Thoracic aorta (tissue), 2 donors: ENCODE measurements at regions not wholly inside any gene's neighbourhood (a gene's known extent, or its start where the extent isn't known, plus 50 kb on each side); places are given as distances from the start of the nearest gene placed in this dataset.

ENCODE experiments used
- ATAC-seq: fragments of 150-250 bp; one replicate; pipeline ENCODE4 v1.8.0; 2017; ENCODE audit warnings: low read depth; ENCODE audit not compliant: insufficient number of reproducible peaks, low FRiP score
- DNase-seq: peaks from one replicate; pipeline ENCODE4 v3.0.0-alpha.2; 2020; ENCODE audit warnings: low spot score
- H3K27ac ChIP-seq, 2 donors: fragments of 200-600 bp; sonication (generic); 1 replicate in 1 of 2; 2 replicates in 1 of 2; pipeline ENCODE4 v1.5.1; 2016; ENCODE audit warnings: mild to moderate bottlenecking in 2 of 2, moderate library complexity in 2 of 2
- H3K27me3 ChIP-seq: fragments of 200-600 bp; sonication (generic); replicated peaks from 2 replicates; pipeline ENCODE4 v1.6.0; 2016; ENCODE audit warnings: mild to moderate bottlenecking; ENCODE audit not compliant: insufficient read depth
- H3K36me3 ChIP-seq: fragments of 200-600 bp; sonication (generic); one replicate; pipeline ENCODE4 v1.5.1; 2016
- H3K4me1 ChIP-seq, 2 donors: fragments of 200-600 bp; sonication (generic); 1 replicate in 1 of 2; 2 replicates in 1 of 2; pipeline versions ENCODE4 v1.5.1 to v1.6.0; 2016; ENCODE audit warnings: low read depth in 2 of 2, mild to moderate bottlenecking in 1 of 2; ENCODE audit not compliant: control insufficient read depth in 1 of 2
- H3K4me3 ChIP-seq: fragments of 200-600 bp; sonication (generic); 2 replicates; pipeline ENCODE4 v1.5.1; 2016; ENCODE audit warnings: mild to moderate bottlenecking
- H3K9me3 ChIP-seq: fragments of 200-600 bp; sonication (generic); 2 replicates; pipeline ENCODE4 v1.5.1; 2016
- TF ChIP-seq, protein P1 (sequence below): fragments of 200-600 bp; sonication (generic); IDR thresholded peaks from one replicate; pipeline ENCODE4 v1.5.1; 2019; ENCODE audit warnings: antibody characterized with exemption

DNA sequence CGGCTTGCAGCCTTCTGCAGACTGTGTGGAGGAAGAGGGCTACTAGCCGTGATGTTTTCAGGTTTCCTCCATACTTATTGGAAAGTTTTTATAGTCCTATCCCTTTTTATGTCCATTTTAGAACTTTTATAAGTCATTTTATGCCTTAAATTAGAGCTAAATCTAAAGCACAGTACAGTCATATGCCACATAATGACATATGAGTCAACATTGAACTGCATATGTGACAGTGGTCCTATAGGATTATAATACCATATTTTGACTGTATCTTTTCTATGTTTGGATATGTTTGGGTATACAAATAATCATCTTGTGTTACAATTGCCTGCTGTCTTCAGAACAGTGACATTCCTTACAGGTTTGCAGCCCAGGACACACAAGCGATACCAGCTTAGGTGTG is 200.2 kb downstream of the SPRY1 start:
- TF ChIP-seq, protein P1, sequence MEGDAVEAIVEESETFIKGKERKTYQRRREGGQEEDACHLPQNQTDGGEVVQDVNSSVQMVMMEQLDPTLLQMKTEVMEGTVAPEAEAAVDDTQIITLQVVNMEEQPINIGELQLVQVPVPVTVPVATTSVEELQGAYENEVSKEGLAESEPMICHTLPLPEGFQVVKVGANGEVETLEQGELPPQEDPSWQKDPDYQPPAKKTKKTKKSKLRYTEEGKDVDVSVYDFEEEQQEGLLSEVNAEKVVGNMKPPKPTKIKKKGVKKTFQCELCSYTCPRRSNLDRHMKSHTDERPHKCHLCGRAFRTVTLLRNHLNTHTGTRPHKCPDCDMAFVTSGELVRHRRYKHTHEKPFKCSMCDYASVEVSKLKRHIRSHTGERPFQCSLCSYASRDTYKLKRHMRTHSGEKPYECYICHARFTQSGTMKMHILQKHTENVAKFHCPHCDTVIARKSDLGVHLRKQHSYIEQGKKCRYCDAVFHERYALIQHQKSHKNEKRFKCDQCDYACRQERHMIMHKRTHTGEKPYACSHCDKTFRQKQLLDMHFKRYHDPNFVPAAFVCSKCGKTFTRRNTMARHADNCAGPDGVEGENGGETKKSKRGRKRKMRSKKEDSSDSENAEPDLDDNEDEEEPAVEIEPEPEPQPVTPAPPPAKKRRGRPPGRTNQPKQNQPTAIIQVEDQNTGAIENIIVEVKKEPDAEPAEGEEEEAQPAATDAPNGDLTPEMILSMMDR: no peak
- Histone ChIP-seq H3K9me3 (no peaks in the 10 kb centered on the region), H3K27ac (no peak overlapping the region), H3K36me3 (no peaks in the 10 kb centered on the region), H3K27me3 (no peaks in the 10 kb centered on the region), H3K4me1 (peaks cover 6 to 12% of the 10 kb centered on the region in 2 donors), H3K4me3 (no peak overlapping the region)
- DNase-seq: no peak
- no peak for ATAC-seq

DNA sequence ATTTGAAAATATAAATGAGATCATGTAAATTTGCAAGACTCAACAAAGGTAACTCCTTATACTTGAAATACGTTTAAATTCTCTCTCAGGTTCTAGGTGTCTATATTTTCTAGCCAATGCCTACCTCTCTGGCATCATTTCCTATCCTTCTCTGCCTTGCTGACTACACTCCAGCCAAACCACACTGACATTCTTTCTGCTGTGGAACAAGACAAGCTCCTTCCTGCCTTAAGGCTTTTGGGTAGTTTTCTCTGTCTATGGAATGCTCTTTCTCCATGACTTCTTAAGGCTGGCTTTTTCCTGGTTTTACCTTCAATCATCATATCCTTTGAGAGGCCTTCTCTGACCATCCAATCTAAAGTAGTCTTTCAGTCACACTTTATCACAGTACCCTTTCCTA is 201.0 kb downstream of the SPRY1 start:
- Histone ChIP-seq H3K9me3 (no peaks in the 10 kb centered on the region), H3K4me1 (peaks cover 4 to 6% of the 10 kb centered on the region in 2 donors), H3K27me3 (no peaks in the 10 kb centered on the region), H3K36me3 (no peaks in the 10 kb centered on the region), H3K4me3 (no peak overlapping the region), H3K27ac (no peak overlapping the region)
- DNase-seq (no peak), ATAC-seq (no peak)
- TF ChIP-seq, protein P1: no peak

DNA sequence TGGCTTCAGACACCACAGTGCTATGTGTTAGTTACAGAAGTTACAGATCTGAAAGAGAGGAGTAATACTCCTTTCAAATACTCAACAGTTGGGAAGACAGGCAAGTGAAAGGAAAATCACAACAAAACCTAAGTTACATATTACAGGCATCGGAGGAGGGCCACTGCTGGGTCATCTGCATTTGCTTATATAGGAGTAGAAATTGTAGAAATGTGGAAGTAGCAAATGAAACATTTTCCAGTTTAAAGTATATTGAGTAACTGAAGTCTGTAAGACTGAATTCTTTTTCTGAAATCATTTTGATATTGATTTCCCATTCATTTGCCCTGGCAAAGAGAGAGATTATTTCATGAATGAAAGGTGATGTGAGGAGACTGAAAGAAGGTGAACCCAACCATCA is 201.7 kb downstream of the SPRY1 start:
- Histone ChIP-seq H3K9me3 (no peaks in the 10 kb centered on the region), H3K4me1 (peaks cover 0 to 4% of the 10 kb centered on the region in 2 donors), H3K27me3 (no peaks in the 10 kb centered on the region), H3K4me3 (no peak overlapping the region), H3K36me3 (no peaks in the 10 kb centered on the region), H3K27ac (no peak overlapping the region)
- TF ChIP-seq, protein P1: no peak
- DNase-seq (no peak), ATAC-seq (no peak)

DNA sequence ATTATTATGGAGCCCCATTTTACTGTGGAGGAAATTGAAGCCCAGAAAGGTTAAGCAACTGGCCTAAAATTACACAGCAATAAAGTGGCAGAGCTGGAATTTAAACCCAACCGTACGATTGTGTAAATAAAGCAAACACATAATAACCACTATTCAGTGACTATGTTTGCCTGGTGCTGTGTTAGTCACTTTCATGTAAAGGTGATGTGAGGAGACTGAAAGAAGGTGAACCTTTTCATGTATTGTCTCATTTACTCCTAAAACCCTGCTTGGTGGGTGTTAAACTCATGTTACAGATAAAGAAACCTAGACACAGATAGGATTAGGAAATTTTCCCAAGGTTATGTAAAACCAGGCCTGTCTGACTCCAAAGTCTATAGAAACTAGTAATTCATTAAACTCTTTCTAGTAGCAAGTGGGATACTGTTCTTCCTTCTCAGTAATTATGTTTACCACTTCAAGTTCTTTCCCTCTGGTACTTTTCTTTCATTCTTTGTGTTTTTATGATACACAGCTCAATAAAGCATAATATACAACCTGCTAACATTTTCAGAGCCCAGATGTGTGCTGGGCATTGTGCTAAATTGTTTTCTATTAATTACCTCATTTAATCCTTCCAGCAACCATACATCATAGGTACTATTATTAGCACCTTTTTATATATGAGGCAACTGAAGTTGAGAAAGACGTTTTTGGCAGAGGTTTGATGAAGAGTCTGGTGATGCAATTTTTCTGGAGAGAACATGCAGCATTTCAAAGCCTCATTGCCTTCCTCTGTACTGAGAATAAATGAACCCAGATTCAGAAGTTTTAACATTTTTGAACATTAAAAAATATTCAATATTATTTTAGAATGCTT is 202.7 kb downstream of the SPRY1 start:
- Histone ChIP-seq H3K36me3 (no peaks in the 10 kb centered on the region), H3K27ac (no peak overlapping the region), H3K4me3 (no peak overlapping the region), H3K4me1 (peaks cover 0 to 4% of the 10 kb centered on the region in 2 donors), H3K9me3 (no peaks in the 10 kb centered on the region), H3K27me3 (no peaks in the 10 kb centered on the region)
- TF ChIP-seq, protein P1: no peak
- no peak for ATAC-seq
- DNase-seq: no peak

DNA sequence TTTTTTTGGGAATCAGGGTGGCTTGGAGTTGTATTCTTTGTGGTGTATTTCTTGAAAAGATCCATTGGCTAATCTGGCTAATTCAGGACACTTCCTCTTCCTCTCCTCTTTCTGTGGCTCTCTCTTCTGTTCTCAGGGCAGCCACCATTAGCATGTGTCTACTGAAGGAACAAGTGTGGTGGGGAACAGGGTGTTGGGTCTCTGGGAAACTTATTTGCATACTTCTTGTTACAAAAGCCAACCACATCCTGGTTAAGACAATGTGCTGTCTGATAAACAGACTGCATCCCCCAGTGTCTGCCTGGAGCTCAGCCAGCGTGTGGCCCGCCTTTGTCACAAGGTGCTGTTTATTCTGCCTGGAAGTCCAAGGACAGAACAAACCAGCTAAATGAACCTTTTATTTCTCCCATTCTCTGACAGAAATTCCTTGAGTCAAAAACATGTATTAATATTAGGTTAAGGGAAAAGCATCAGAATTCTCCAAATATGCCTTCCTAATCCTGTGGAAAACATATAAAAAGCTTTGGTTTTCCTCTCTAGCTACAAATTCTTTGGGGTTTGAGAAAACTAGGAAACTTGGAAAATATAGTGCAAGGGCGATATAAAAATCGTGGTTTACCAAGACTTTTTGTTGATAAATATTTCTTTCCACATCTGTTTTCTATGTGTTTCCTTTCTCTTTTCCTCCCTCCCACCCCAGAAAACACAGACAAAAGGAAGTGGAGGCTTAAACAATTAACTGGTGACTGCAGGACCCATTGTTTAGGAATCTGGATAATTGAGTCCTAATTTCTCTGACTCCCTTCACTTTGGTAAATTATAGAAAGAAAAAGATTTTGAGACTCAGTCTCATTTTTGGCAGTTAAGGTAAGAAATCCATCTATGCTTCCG is 203.6 kb downstream of the SPRY1 start:
- peak overlapping the region in 1 of 2 donors; percentile 19 for H3K27ac ChIP-seq

More for the DNA sequence above, 203.6 kb downstream of the SPRY1 start:
- Histone ChIP-seq H3K4me3 (no peak overlapping the region), H3K36me3 (no peaks in the 10 kb centered on the region), H3K27me3 (no peaks in the 10 kb centered on the region), H3K9me3 (no peaks in the 10 kb centered on the region), H3K4me1 (peaks cover 0 to 4% of the 10 kb centered on the region in 2 donors)
- no peak for DNase-seq
- ATAC-seq: no peak
- TF ChIP-seq, protein P1: no peak
